HG02798 (cell line): ENCODE measurements at regions not wholly inside any gene's neighbourhood (a gene's known extent, or its start where the extent isn't known, plus 50 kb on each side); places are given as distances from the start of the nearest gene placed in this dataset.

ENCODE experiments used
- ATAC-seq: cut with Tn5 transposase; IDR thresholded peaks from one replicate; pipeline ENCODE4 v1.9.1; 2021; ENCODE audit warnings: mild to moderate bottlenecking; ENCODE audit not compliant: unreplicated experiment, poor library complexity

DNA sequence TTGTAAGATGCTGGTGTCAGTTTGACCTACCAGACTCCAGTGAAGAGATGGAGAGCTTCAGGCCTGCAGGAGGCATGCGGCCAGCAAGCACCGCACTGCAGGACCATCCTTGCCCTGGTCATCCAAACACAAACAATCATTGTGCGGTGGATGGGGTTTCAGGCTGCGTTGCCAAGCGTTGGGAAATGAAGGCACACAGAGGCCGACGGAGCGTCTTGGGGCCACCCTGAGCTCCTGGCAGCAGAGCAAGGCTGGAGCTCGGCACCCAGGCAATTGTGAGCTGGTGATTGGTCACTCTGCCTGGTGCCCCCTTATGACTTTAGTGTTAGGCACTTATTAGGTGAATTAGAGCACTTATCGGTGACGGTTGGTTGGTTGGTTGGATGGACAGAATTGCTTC lies 222.6 kb upstream of the RGMA start:
- ATAC-seq: no peak

GRCh38 chr15:93308026-93308690 lies 219.1 kb upstream of the RGMA start:
- ATAC-seq: no peak

GRCh38 chr15:93307513-93307912 lies 218.5 kb upstream of the RGMA start:
- ATAC-seq: no peak

- ATAC-seq: no peak
Observed at GRCh38 chr15:93305306-93305705, 216.3 kb upstream of the RGMA start.

DNA sequence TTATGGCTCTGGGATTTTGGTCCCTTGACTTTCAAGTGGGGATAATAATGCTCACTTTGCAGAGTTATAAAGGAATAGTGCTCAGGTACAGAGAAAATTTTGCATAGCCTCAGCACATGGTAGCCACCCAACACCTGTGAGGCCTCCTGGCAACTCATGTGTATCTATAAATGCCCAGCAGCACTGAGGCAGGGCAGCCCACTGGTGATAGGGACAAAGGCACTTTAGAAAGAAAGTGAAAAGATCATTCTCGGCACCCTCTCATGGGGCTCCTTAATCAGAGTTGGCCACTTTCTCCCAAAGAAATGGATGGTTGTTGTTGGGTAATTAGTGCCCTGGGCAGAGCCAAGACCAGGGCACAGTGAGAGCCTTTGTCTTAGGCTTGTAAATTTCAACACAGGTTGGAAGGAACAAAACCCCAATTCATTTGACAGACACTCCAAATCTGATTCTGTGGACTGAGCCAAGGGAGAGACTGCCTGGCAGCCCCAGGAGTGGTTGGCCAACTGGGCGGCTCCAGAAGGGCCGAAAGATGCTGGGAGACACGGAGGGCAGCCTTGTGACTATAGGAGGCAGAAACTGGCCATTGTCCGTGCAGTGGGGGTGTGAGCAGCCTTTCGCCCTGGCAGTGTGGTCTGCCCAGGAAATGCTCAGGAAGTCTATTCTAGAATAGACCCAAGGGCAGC lies 213.2 kb upstream of the RGMA start:
- ATAC-seq: no peak

DNA sequence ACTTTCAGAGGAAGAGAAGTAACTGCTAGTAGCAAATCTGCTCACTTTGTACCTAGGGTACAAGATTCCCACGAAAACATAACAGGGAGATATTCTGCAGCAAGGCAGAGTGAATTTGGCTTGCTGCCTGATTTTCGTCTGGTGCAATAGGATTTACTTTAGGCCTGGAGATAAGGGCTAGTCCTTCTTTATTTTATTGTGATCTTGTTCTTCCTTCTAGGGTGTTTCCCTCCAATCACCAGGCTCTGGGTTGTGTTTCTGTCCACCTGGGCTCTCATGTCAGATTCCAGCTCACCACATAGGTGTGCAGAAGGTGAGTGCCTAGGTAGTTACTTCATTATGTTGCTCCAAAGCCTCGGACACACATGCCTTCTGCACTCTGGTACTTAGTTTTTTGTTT lies 211.8 kb upstream of the RGMA start:
- no peak for ATAC-seq

GRCh38 chr15:93299675-93300074 lies 210.7 kb upstream of the RGMA start:
- no peak for ATAC-seq

GRCh38 chr15:93298901-93299300 lies 209.9 kb upstream of the RGMA start:
- no peak for ATAC-seq

GRCh38 chr15:93296759-93297500 lies 207.9 kb upstream of the RGMA start:
- ATAC-seq: peak; percentile 45

- ATAC-seq: no peak
Observed at GRCh38 chr15:93294896-93295295, 205.9 kb upstream of the RGMA start.

DNA sequence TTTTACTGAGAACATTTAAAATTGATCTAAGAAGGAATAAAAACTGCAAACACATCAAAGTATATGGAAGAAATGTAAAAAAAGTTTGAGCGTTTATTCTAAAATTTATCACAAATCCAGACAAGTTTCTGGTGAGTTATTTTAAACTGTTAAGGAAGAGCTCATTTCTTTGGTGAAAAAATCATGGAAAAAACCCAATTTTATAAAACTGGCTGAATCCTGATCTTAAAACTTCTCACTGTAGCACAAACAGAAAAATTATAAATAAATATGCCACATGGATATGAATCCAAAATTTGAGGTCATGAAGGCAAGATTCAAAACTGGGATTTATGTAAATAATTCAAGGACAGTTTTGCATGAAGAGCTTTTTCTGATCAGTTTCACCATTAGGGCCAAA lies 205.1 kb upstream of the RGMA start:
- ATAC-seq: no peak

DNA sequence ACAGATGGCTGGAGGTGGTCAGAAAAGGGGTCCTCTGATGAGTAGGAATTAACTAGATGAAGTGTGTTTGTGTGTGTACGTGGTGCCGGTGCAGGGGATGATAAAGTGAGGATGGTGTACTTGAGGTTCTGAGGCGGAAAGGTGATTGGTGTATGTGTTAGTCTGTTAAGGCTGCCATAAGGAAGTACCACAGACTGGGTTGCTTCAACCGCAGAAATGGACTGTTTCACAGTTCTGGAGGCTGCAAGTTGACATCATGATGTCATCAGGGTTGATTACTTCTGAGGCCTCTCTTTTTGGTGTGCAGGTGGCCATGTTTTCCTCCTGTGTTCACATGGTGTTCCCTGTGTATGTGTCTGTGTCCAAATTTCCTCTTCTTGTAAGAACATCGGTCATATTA lies 202.4 kb upstream of the RGMA start:
- no peak for ATAC-seq

GRCh38 chr15:93290618-93290946 lies 201.6 kb upstream of the RGMA start:
- no peak for ATAC-seq

- no peak for ATAC-seq
Observed at GRCh38 chr15:93289941-93290617, 201.1 kb upstream of the RGMA start.

DNA sequence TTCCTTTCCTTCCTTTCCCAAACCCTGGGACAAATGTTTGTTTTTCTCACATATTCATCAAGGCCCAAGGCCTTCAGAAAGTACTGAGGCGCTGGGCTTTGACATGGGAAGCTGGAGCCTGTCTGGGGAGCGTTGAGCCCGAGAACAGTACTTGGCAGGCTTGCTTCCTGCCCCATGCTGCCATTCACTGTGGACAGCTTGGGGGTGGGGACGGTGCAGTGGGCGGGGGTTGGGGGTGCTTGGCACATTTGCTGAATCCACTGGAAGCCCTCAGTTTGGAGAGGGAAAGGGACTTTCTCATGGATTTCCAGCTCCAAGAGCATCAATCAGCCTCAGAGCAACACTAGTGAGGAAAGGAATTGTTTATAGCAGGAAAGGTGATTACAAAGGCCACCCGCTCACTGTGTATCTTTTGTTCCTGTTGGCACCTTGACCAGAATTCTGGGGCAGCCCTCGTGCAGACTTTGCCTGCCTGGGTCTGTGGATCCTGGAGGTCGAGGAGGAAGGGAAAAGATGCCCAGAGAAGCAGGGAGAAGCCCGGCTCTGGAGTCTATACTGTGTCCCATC lies 199.8 kb upstream of the RGMA start:
- no peak for ATAC-seq

DNA sequence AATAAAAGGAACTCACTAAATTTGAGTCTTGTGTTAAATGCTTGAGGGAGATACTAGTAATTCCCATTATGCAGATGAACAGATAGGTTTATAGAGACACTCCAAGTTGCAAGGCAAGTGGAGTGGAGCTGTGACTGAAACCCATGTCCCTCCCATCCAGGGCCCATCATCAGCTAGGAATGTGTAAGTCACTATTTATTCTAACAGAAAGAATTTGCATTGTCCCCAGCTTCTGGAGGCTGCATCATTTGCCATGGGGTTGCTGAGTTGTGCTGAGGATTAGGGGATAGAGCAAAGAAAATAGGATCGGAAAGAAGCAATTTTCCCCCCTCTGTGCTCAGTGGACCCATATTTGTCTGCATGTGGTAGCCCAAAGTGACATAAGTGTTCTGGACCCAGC lies 197.4 kb upstream of the RGMA start:
- ATAC-seq: no peak

- ATAC-seq: no peak
Observed at GRCh38 chr15:93283854-93284253, 194.8 kb upstream of the RGMA start.

GRCh38 chr15:93282808-93283207 lies 193.8 kb upstream of the RGMA start:
- no peak for ATAC-seq

DNA sequence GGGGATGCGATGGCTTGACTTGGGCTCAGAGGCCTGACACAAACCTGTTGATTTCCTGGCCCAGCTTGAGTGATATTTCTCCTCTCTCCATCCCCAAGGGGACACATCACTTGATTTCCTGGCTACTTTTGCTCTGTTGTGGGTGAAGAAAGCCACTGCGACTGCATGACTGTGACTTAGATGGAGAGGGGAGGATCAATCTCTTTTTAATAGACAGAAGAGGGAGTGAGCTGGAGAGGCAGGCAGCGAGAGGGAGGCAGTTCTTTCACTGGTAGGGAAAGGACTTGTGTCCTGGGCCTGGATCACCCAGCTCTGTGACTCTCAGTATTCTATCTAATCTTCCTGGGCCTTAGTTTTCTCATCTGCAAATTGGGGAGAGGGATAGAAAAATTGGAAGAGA lies 189.8 kb upstream of the RGMA start:
- ATAC-seq: no peak

DNA sequence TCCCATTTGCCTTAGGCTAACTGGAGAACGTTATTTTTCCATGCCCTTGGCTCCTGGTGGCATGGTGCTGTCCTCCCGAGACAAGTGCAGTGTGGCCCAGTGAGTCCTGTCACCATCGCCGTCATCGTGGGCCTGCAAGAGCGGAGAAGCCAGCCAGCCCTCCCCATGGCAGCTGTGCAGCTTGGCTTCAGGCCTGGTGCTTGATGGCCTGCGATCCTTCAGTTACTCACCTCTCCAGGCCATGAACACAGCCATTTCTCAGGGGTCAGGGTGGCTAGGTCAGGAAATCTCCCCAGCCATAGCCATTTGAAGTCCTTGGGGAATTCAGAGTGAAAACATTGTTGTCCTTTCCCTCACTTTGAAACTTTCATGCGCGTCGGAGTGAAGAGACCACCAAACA lies 189.0 kb upstream of the RGMA start:
- ATAC-seq: no peak

DNA sequence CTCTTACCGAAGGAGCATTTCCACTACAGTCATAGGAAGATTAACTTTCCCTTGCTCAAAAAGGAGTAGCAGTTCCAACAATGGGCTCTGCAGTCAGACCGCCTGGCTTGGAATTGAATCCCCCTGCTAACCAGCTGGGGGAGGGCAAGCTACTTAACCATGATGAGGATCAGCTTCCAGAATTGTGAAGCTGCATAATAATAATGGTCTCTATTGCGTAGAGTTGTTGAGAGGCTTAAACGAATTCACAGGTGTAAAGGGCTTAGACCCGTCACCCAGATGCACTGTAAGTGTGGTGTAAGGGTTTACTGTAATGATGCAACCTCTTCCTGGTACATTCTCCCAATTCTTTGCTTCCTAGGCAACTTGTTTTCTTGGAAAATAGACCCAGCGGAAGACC lies 185.2 kb upstream of the RGMA start:
- no peak for ATAC-seq
